Skeletal muscle cell (primary cell): ENCODE measurements at regions not wholly inside any gene's neighbourhood (a gene's known extent, or its start where the extent isn't known, plus 50 kb on each side); places are given as distances from the start of the nearest gene placed in this dataset.
A peak's percentile ranks its signal among the peaks of the same experiment; 100 is the strongest.
"Not testable (repeated sequence)": the region's sequence is repeated elsewhere in the genome, so short reads cannot be mapped to it uniquely, and the experiment has no call there.

Source experiments
- DNase-seq: peaks from one replicate; pipeline ENCODE4 v3.0.0-alpha.2; 2010; ENCODE audit warnings: low read depth
- H3K4me3 ChIP-seq: 2 replicates; pipeline ENCODE4 v1.5.1; 2011; ENCODE audit warnings: low read depth, mild to moderate bottlenecking, control low read depth, low read length, moderate library complexity

DNA sequence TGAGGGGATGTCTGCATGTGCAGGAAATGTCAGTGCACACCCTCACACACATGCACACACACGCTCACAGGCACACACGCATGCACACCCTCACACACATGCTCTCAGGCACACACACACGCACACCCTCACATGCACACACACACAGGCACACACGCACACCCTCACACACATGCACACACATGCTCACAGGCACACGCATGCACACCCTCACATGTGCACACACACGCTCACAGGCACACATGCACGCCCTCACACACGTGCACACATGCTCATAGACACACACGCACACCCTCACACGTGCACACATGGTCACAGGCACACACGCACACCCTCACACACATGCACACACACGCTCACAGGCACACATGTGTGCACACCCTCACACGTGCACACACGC, 77.6 kb upstream of the ZNF469 start:
- no peak for DNase-seq
- no peak overlapping the region for H3K4me3 ChIP-seq

DNA sequence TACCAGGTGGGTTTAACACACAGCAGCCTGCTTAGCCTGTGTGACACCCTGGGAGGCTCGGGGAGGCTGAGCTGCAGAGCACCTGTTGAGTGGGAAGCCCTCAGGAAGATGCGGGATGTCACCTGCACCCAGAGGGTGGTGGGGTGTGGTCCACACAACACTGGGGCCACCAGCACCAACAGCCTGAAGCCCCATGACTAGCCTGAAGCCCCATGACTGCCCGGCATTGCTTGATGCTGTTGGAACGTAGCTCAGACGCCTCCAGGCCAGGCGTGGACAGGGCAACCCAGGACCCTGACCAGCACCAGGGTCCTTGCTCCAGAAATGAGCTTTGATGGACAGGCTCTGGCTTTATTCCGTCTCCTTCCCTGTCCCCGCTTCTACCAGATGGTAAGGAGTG, 76.3 kb upstream of the ZNF469 start:
- no peak for DNase-seq
- H3K4me3 ChIP-seq, result no peak overlapping the region

DNA sequence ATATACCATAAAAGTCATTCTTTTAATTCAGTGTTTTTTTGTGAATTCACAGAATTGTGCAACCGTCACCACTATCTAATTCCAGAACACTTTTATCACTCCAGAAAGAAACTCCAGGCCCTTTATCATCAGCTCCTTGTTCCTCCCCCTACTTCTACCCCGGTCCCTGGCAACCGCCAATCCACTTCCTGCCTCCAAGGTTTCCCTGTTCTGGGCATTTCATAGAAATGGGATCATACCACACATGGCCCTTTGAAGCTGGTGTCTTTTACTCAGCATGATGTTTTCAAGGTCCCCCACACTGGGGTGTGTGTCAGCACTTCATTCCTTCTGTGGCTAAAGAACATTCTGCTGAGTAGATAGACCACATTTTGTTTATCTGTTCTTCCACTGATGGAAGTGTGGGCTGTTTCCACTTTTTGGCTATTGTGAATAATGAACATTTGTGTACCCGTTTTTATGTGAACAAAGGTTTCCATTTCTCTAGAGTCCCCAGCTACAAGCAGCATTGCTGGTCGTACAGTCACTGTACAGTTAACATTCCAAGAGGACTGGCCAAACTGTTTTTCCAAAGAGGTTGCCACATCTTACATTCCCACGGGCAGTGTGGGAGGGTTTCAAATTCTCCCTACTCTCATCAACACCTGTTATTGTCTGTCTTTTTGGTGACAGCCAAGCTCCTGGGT, 75.8 kb upstream of the ZNF469 start:
- H3K4me3 ChIP-seq, result no peak overlapping the region
- DNase-seq, result peak; percentile 94

GRCh38 chr16:88308441-88309173, 74.2 kb upstream of the ZNF469 start:
- no peak for DNase-seq
- H3K4me3 ChIP-seq, result no peak overlapping the region

- H3K4me3 ChIP-seq, result no peak overlapping the region
- no peak for DNase-seq
These were observed 73.4 kb upstream of the ZNF469 start for GRCh38 chr16:88309174-88309907.

GRCh38 chr16:88309908-88310265, 72.9 kb upstream of the ZNF469 start:
- H3K4me3 ChIP-seq, result no peak overlapping the region
- DNase-seq, result no peak

GRCh38 chr16:88310796-88311605, 71.8 kb upstream of the ZNF469 start:
- DNase-seq, result no peak
- no peak overlapping the region for H3K4me3 ChIP-seq

DNA sequence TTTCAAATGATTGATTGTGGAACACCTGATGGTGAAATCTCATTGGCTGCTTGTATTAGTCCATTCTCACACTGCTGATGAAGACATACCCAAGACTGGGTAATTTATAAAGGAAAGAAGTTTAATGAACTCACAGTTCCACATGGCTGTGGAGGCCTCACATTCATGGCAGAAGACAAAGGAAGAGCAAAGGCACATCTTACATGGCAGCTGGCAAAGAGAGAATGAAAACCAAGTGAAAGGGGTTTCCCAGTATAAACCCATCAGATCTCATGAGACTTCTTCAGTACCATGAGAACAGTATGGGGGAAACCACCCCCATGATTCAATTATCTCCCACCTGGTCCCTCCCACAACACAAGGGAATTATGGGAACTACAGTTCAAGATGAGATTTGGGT, 70.9 kb upstream of the ZNF469 start:
- not testable (repeated sequence) for DNase-seq, H3K4me3 ChIP-seq

DNA sequence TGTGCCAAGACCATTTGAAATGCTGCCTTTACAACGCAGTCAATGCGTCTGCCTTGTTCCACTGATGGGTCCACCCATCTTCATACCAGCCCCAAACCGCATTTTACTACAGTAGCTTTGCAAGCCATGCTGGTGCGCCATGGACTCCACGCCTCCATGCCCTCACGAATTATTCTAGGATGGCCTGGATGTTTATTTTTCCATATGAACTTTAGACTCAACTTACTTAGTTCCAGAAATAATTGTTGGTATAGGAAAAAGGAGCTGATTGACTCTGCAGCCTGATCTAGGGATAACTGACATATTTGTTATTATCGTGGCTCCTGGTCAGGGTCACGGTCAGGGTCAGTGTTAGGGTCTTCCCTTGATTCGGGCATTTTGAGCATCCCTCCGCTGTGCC, 70.0 kb upstream of the ZNF469 start:
- H3K4me3 ChIP-seq, result no peak overlapping the region
- no peak for DNase-seq

DNA sequence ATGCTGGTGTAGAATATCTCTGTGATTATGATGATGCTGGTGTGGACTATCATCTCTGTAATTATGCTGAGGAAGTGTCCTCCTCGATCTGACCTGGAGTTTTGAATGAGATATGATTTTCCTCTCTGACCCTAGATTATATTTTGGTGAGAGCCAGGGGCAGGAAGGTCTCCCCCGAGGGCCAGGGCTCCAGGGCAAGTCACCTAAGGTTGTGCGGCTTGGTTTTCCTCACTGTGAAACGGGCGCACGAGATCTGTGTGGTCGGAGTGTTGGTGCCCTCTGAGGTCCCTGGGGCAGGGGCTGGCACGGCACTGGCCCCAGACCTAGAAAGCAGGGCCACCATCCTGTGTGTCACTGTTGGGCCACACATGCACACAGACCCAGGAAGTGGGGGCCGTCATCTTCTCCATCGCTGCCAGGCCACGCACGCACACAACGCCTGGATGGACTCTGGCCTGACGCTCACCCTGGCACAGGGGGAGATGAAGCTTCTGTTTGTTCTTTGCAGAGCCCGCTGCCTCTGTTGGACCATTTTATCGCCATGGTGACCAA, 67.7 kb upstream of the ZNF469 start:
- H3K4me3 ChIP-seq, result no peak overlapping the region
- no peak for DNase-seq

- DNase-seq, result no peak
- H3K4me3 ChIP-seq, result no peak overlapping the region
These were observed 67.1 kb upstream of the ZNF469 start for GRCh38 chr16:88315543-88316105.

DNA sequence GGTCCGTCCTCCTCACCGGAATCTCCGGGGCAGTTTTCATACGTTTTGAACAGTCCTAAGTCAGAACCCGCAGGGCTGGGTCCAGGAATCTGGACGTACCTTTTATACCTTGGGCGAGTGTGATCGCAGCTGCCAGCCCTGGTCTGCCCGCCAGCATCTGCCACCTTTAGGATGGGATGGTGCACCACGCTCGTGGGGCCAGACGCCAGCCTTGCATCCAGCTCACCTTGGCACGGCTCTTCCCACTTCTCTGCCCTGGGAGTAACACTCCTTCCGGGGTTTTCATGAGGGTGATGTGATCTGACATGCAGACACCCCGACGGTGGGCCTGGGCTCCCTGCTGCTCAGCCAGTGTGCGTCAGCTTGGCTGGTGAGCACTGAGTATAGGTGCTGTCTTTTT, 66.6 kb upstream of the ZNF469 start:
- no peak overlapping the region for H3K4me3 ChIP-seq
- no peak for DNase-seq

- DNase-seq, result no peak
- H3K4me3 ChIP-seq, result no peak overlapping the region
These were observed 65.7 kb upstream of the ZNF469 start for GRCh38 chr16:88316941-88317612.

- no peak for DNase-seq
These were observed 65.2 kb upstream of the ZNF469 start for GRCh38 chr16:88317613-88317965.

GRCh38 chr16:88318051-88318450, 64.7 kb upstream of the ZNF469 start:
- no peak for DNase-seq
- no peak overlapping the region for H3K4me3 ChIP-seq

More at GRCh38 chr16:88317613-88317965, 65.2 kb upstream of the ZNF469 start:
- H3K4me3 ChIP-seq, result no peak overlapping the region

- H3K4me3 ChIP-seq, result no peak overlapping the region
These were observed 64.2 kb upstream of the ZNF469 start for GRCh38 chr16:88318521-88318920.

DNA sequence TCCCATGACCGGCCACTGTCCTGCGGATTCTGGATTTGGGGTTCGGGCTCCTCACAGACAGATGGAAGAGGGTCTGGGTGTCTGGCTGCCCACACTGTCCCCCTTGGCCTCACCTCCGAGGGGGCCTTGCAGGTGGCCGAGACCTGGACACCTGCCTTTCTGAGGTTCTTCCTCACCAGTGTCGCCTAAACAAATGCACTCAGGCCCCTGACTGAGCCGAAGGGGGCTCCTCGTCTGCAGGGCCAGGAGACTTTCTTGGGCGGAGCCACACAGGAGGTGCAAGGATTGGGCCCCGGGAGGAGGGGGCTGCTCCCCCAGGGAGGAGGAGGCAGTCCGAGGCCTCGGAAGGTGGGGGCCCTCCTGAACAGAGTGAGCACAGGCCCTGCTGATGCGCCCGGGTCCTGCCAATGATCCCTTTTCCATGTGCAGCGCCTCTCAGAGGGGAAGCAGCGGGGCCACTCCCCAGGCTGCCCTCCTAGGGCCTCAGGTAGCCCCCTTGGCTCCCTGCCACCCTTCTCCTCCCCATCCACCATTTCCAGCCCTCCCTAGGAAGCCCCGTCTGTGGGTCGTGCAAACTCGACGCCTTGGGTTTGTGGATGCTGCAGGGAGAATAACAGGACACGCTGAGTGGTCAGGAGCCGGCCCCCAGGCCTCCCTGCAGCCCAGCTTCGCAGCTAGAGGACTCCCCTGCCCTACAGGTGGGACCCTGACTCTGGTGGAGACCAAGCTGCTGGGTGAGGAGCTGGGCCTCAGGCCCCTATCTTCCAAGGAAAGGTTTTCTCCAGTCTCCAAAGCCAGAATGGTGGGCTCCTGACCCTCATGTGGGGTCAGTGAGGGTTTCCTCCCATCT, 63.4 kb upstream of the ZNF469 start:
- H3K4me3 ChIP-seq, result no peak overlapping the region
- no peak for DNase-seq

More at GRCh38 chr16:88318521-88318920, 64.2 kb upstream of the ZNF469 start:
- no peak for DNase-seq
